ENCODE measurements at regions not wholly inside any gene's neighbourhood (a gene's known extent, or its start where the extent isn't known, plus 50 kb on each side); places are given as distances from the start of the nearest gene placed in this dataset.
"Not testable (repeated sequence)": the region's sequence is repeated elsewhere in the genome, so short reads cannot be mapped to it uniquely, and the experiment has no call there.

DNA sequence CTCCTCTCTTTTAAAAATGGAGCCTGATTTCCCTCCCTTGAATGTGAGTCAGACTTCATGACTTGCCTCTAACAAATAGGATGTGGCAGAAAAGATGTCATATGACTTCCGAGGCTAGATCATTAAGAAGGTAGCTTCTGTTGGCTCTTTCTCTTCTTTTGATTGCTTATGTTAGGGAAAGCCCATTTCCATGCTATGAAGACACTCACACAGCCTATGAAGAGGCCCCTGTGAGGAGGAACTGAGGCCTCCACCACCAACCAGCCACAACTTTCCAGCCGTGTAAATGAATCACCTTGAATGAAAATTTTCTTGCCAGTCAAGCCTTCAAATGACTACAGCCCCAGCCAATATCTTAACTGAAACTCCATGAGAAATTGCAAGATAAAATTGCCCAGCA, 413.4 kb downstream of the TMEM38B start:
- no peak overlapping the region for H3K27ac ChIP-seq
- H3K27me3 ChIP-seq (replicated peaks; ENCODE audit: insufficient read depth) = no peaks in the 10 kb centered on the region
- no peak for TF ChIP-seq POLR2A (IDR thresholded peaks at IDR 0.05)
- TF ChIP-seq, protein P1, sequence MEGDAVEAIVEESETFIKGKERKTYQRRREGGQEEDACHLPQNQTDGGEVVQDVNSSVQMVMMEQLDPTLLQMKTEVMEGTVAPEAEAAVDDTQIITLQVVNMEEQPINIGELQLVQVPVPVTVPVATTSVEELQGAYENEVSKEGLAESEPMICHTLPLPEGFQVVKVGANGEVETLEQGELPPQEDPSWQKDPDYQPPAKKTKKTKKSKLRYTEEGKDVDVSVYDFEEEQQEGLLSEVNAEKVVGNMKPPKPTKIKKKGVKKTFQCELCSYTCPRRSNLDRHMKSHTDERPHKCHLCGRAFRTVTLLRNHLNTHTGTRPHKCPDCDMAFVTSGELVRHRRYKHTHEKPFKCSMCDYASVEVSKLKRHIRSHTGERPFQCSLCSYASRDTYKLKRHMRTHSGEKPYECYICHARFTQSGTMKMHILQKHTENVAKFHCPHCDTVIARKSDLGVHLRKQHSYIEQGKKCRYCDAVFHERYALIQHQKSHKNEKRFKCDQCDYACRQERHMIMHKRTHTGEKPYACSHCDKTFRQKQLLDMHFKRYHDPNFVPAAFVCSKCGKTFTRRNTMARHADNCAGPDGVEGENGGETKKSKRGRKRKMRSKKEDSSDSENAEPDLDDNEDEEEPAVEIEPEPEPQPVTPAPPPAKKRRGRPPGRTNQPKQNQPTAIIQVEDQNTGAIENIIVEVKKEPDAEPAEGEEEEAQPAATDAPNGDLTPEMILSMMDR (IDR thresholded peaks at IDR 0.05) = no peak
- no peak for TF ChIP-seq POLR2AphosphoS5 (IDR thresholded peaks at IDR 0.05)
- intact Hi-C loops (cut with DNase I) = no loop called here
- DNase-seq (ENCODE audit: low spot score) = no peak
- 48% methylated on average over 2 of the region's 2 CpGs for WGBS
- no peaks in the 10 kb centered on the region for H3K9me3 ChIP-seq
- no peak overlapping the region for H3K4me3 ChIP-seq
- no peaks in the 10 kb centered on the region for H3K4me1 ChIP-seq (replicated peaks)
- no peaks in the 10 kb centered on the region for H3K36me3 ChIP-seq

GRCh38 chr9:106109706-106110105, 415.4 kb downstream of the TMEM38B start:
- H3K9me3 ChIP-seq; H3K4me3 ChIP-seq; intact Hi-C loops (cut with DNase I); H3K4me1 ChIP-seq (replicated peaks); H3K27me3 ChIP-seq (replicated peaks; ENCODE audit: insufficient read depth); H3K27ac ChIP-seq; H3K36me3 ChIP-seq; DNase-seq (ENCODE audit: low spot score): not testable (repeated sequence)
- WGBS = 72% methylated on average over 3 of the region's 3 CpGs

GRCh38 chr9:106110483-106110882, 416.1 kb downstream of the TMEM38B start:
- Histone ChIP-seq H3K4me1 (replicated peaks) (no peaks in the 10 kb centered on the region), H3K4me3 (no peak overlapping the region), H3K9me3 (no peaks in the 10 kb centered on the region), H3K27ac (no peak overlapping the region), H3K27me3 (replicated peaks; ENCODE audit: insufficient read depth) (no peaks in the 10 kb centered on the region), H3K36me3 (no peaks in the 10 kb centered on the region)
- DNase-seq (ENCODE audit: low spot score) = no peak
- intact Hi-C loops (cut with DNase I) = no loop called here
- TF ChIP-seq POLR2A (IDR thresholded peaks at IDR 0.05) (no peak), POLR2AphosphoS5 (IDR thresholded peaks at IDR 0.05) (no peak)
- TF ChIP-seq, protein P1 (IDR thresholded peaks at IDR 0.05) = no peak
- WGBS = 95% methylated on average over 2 of the region's 2 CpGs

- Histone ChIP-seq H3K9me3 (no peaks in the 10 kb centered on the region), H3K4me1 (replicated peaks) (no peaks in the 10 kb centered on the region), H3K36me3 (no peaks in the 10 kb centered on the region), H3K4me3 (no peak overlapping the region), H3K27ac (no peak overlapping the region), H3K27me3 (replicated peaks; ENCODE audit: insufficient read depth) (no peaks in the 10 kb centered on the region)
- DNase-seq (ENCODE audit: low spot score) = no peak
- TF ChIP-seq POLR2AphosphoS5 (IDR thresholded peaks at IDR 0.05) (no peak), POLR2A (IDR thresholded peaks at IDR 0.05) (no peak)
- TF ChIP-seq, protein P1 (IDR thresholded peaks at IDR 0.05) = no peak
- intact Hi-C loops (cut with DNase I) = no loop called here
- WGBS = 14% methylated on average over 6 of the region's 6 CpGs
Observed at GRCh38 chr9:106111039-106111730, 416.8 kb downstream of the TMEM38B start.

DNA sequence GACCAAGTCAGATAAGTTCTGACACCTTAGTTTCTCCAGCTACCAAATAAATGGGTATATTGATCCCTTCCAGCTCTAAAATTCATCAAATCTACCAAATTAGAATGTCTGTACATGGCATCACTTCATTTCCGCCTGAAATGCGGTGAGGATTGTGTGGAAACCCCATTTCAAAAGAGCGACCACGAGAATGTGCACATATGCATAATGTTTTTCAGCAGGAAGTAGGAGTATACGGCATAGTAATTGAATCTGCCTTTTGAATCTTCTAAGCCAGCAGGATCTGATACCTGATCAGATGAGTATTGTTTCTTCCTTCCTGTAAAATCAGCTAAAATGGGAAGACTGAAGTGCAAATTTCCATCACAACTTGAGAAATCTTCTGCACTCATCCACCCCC, 418.6 kb downstream of the TMEM38B start:
- TF ChIP-seq, protein P1 (IDR thresholded peaks at IDR 0.05) = no peak
- TF ChIP-seq POLR2AphosphoS5 (IDR thresholded peaks at IDR 0.05) = no peak
- no peak for TF ChIP-seq POLR2A (IDR thresholded peaks at IDR 0.05)
- intact Hi-C loops (cut with DNase I) = no loop called here
- H3K27ac ChIP-seq = no peak overlapping the region
- H3K4me1 ChIP-seq (replicated peaks) = no peaks in the 10 kb centered on the region
- no peaks in the 10 kb centered on the region for H3K9me3 ChIP-seq
- no peak for DNase-seq (ENCODE audit: low spot score)
- 92% methylated on average over 5 of the region's 5 CpGs for WGBS
- H3K27me3 ChIP-seq (replicated peaks; ENCODE audit: insufficient read depth) = no peaks in the 10 kb centered on the region
- no peaks in the 10 kb centered on the region for H3K36me3 ChIP-seq
- H3K4me3 ChIP-seq = no peak overlapping the region
